Hepatocyte (in vitro differentiated cells): ENCODE measurements at regions not wholly inside any gene's neighbourhood (a gene's known extent, or its start where the extent isn't known, plus 50 kb on each side); places are given as distances from the start of the nearest gene placed in this dataset.

Experiments used
- DNase-seq: peaks from one replicate; pipeline ENCODE4 v3.0.0-alpha.2; 2016; ENCODE audit warnings: low spot score
- H2AFZ ChIP-seq: fragments of 200-600 bp; sonication (generic); 2 replicates; pipeline ENCODE4 v1.6.0; 2016; ENCODE audit warnings: antibody characterized with exemption, mild to moderate bottlenecking
- H3K27ac ChIP-seq: fragments of 200-600 bp; sonication (generic); 2 replicates; pipeline ENCODE4 v1.5.1; 2016; ENCODE audit warnings: mild to moderate bottlenecking
- H3K27me3 ChIP-seq: fragments of 200-600 bp; sonication (generic); 2 replicates; pipeline ENCODE4 v1.6.1; 2016
- H3K36me3 ChIP-seq: fragments of 200-600 bp; sonication (generic); replicated peaks from 2 replicates; pipeline ENCODE4 v1.5.1; 2016; ENCODE audit warnings: low read depth; ENCODE audit not compliant: insufficient read depth
- H3K4me1 ChIP-seq: fragments of 200-600 bp; sonication (generic); 2 replicates; pipeline ENCODE4 v1.5.1; 2016; ENCODE audit warnings: mild to moderate bottlenecking, moderate library complexity; ENCODE audit not compliant: insufficient read depth
- H3K4me2 ChIP-seq: fragments of 200-600 bp; sonication (generic); 2 replicates; pipeline ENCODE4 v1.6.0; 2016
- H3K4me3 ChIP-seq: fragments of 200-600 bp; sonication (generic); 2 replicates; pipeline ENCODE4 v1.5.1; 2016; ENCODE audit warnings: mild to moderate bottlenecking
- H3K79me2 ChIP-seq: fragments of 200-600 bp; sonication (generic); 2 replicates; pipeline ENCODE4 v1.6.0; 2017; ENCODE audit warnings: mild to moderate bottlenecking
- H3K9me2 ChIP-seq: fragments of 200-600 bp; sonication (generic); replicated peaks from 2 replicates; pipeline ENCODE4 v1.6.0; 2017; ENCODE audit warnings: mild to moderate bottlenecking; ENCODE audit not compliant: insufficient read depth
- H3K9me3 ChIP-seq: fragments of 200-600 bp; sonication (generic); 2 replicates; pipeline ENCODE4 v1.5.1; 2016; ENCODE audit warnings: low read depth, mild to moderate bottlenecking
- H4K20me1 ChIP-seq: fragments of 200-600 bp; sonication (generic); 2 replicates; pipeline ENCODE4 v1.6.0; 2016; ENCODE audit warnings: mild to moderate bottlenecking; ENCODE audit not compliant: insufficient read depth, poor library complexity, severe bottlenecking
- CTCF ChIP-seq: fragments of 200-600 bp; sonication (generic); IDR thresholded peaks from 2 replicates; pipeline ENCODE4 v1.5.1; 2016; ENCODE audit warnings: antibody characterized with exemption, mild to moderate bottlenecking; ENCODE audit not compliant: poor library complexity
- EZH2 ChIP-seq: fragments of 200-600 bp; sonication (generic); IDR thresholded peaks from 2 replicates; pipeline ENCODE4 v1.6.1; 2016; ENCODE audit warnings: antibody characterized with exemption, mild to moderate bottlenecking, borderline replicate concordance
- EZH2phosphoT487 ChIP-seq: fragments of 200-600 bp; sonication (generic); IDR thresholded peaks from one replicate; pipeline ENCODE4 v1.6.1; 2018; ENCODE audit warnings: antibody characterized with exemption, mild to moderate bottlenecking, low read depth, moderate library complexity; ENCODE audit not compliant: unreplicated experiment, severe bottlenecking
- WGBS: methylation state at CpG from one replicate; pipeline ENCODE4 v1.1.6; 2016; ENCODE audit warnings: low lambda C conversion rate; ENCODE audit errors: missing lambda C conversion rate; 5-methylcytosine and 5-hydroxymethylcytosine counted together

GRCh38 chr3:107986505-107986904 is 104.3 kb downstream of the CD47 start:
- Histone ChIP-seq H3K9me2 (no peaks in the 10 kb centered on the region), H3K4me3 (no peak overlapping the region), H3K27ac (peak overlapping the region; percentile 84), H3K36me3 (no peaks in the 10 kb centered on the region), H3K4me2 (peak overlapping the region; percentile 49), H4K20me1 (no peaks in the 10 kb centered on the region), H3K79me2 (no peaks in the 10 kb centered on the region), H2AFZ (no peak overlapping the region), H3K27me3 (no peaks in the 10 kb centered on the region), H3K9me3 (no peaks in the 10 kb centered on the region), H3K4me1 (peaks cover 46% of the 10 kb centered on the region)
- no peak for TF ChIP-seq EZH2phosphoT487
- TF ChIP-seq EZH2, result no peak
- TF ChIP-seq CTCF, result no peak
- DNase-seq, result no peak
- WGBS, result 61% methylated on average over 4 of the region's 4 CpGs

- Histone ChIP-seq H3K27me3 (no peaks in the 10 kb centered on the region), H3K4me3 (no peak overlapping the region), H3K27ac (no peak overlapping the region), H3K9me2 (no peaks in the 10 kb centered on the region), H3K4me2 (no peak overlapping the region), H3K36me3 (no peaks in the 10 kb centered on the region), H3K79me2 (no peaks in the 10 kb centered on the region), H2AFZ (no peak overlapping the region), H4K20me1 (no peaks in the 10 kb centered on the region), H3K4me1 (peaks cover 48% of the 10 kb centered on the region), H3K9me3 (no peaks in the 10 kb centered on the region)
- no peak for DNase-seq
- no peak for TF ChIP-seq EZH2phosphoT487
- no peak for TF ChIP-seq CTCF
- TF ChIP-seq EZH2, result no peak
- WGBS, result 63% methylated on average over 4 of the region's 4 CpGs
Measured at GRCh38 chr3:107985496-107985895, 105.3 kb downstream of the CD47 start.

- no peaks in the 10 kb centered on the region for H4K20me1 ChIP-seq
- peaks cover 30% of the 10 kb centered on the region for H3K4me1 ChIP-seq
- H3K36me3 ChIP-seq, result no peaks in the 10 kb centered on the region
- no peak for DNase-seq
- no peak overlapping the region for H3K27ac ChIP-seq
- H3K27me3 ChIP-seq, result no peaks in the 10 kb centered on the region
- no peaks in the 10 kb centered on the region for H3K9me3 ChIP-seq
- WGBS, result 95% methylated on average over 3 of the region's 3 CpGs
- no peak overlapping the region for H3K4me2 ChIP-seq
- H3K9me2 ChIP-seq, result no peaks in the 10 kb centered on the region
- TF ChIP-seq EZH2 (no peak), EZH2phosphoT487 (no peak)
- H3K79me2 ChIP-seq, result no peaks in the 10 kb centered on the region
- H2AFZ ChIP-seq, result no peak overlapping the region
- no peak overlapping the region for H3K4me3 ChIP-seq
Measured at GRCh38 chr3:107983247-107983646, 107.6 kb downstream of the CD47 start.

- WGBS, result 82% methylated on average over 1 of the region's 1 CpG
- Histone ChIP-seq H2AFZ (peak overlapping the region; percentile 40), H3K4me1 (peaks cover 22% of the 10 kb centered on the region), H3K27me3 (no peaks in the 10 kb centered on the region), H3K4me2 (no peak overlapping the region), H3K9me2 (no peaks in the 10 kb centered on the region), H4K20me1 (no peaks in the 10 kb centered on the region), H3K79me2 (no peaks in the 10 kb centered on the region), H3K4me3 (no peak overlapping the region), H3K36me3 (no peaks in the 10 kb centered on the region), H3K27ac (peak overlapping the region; percentile 5), H3K9me3 (no peaks in the 10 kb centered on the region)
- DNase-seq, result no peak
- TF ChIP-seq EZH2, result no peak
- no peak for TF ChIP-seq EZH2phosphoT487
- no peak for TF ChIP-seq CTCF
Measured at GRCh38 chr3:107982165-107982564, 108.7 kb downstream of the CD47 start.
